ENCODE measurements at regions not wholly inside any gene's neighbourhood (a gene's known extent, or its start where the extent isn't known, plus 50 kb on each side); places are given as distances from the start of the nearest gene placed in this dataset.

DNA sequence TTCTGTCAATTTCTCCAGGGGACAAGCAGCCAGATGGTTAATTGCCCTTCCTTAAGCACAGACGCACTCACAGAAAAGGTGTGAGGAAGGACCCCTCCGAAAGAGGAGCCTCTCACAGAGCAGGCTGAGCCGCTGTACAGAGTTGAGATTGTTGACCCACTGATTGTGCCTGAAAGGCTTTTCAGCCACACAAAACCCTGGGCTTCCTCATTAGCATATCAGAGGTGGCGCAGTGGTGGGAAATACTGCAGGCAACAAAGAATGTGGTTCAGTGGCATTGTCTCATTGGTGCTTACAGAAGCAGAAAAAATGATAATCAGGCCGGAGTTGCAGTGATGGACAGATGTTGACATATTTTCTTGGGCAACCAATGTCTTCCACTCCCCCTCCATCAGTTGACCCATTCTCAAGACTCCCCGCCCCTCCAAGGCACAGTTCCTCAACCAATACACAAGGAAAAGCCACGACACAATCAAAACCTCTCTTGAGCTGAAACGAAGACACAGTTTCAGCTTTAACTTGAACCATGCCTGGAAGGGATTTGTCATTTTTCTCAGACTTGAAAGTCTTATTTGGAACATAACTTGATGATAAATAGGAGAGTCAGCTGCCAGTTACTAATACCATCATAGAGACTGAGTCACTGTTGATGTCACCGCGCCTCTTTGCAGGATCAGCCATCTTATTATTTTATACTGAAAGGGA, 53.1 kb downstream of the ATXN3L start:
- Histone ChIP-seq H3K4me3 (no peak overlapping the region), H3K27ac (no peak overlapping the region), H3K27me3 (no peaks in the 10 kb centered on the region), H3K4me1 (no peaks in the 10 kb centered on the region), H3K36me3 (no peaks in the 10 kb centered on the region), H3K9me3 (no peaks in the 10 kb centered on the region)
- no peak for DNase-seq (ENCODE audit: low spot score)
- TF ChIP-seq, protein P1, sequence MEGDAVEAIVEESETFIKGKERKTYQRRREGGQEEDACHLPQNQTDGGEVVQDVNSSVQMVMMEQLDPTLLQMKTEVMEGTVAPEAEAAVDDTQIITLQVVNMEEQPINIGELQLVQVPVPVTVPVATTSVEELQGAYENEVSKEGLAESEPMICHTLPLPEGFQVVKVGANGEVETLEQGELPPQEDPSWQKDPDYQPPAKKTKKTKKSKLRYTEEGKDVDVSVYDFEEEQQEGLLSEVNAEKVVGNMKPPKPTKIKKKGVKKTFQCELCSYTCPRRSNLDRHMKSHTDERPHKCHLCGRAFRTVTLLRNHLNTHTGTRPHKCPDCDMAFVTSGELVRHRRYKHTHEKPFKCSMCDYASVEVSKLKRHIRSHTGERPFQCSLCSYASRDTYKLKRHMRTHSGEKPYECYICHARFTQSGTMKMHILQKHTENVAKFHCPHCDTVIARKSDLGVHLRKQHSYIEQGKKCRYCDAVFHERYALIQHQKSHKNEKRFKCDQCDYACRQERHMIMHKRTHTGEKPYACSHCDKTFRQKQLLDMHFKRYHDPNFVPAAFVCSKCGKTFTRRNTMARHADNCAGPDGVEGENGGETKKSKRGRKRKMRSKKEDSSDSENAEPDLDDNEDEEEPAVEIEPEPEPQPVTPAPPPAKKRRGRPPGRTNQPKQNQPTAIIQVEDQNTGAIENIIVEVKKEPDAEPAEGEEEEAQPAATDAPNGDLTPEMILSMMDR (IDR thresholded peaks at IDR 0.05): no peak

DNA sequence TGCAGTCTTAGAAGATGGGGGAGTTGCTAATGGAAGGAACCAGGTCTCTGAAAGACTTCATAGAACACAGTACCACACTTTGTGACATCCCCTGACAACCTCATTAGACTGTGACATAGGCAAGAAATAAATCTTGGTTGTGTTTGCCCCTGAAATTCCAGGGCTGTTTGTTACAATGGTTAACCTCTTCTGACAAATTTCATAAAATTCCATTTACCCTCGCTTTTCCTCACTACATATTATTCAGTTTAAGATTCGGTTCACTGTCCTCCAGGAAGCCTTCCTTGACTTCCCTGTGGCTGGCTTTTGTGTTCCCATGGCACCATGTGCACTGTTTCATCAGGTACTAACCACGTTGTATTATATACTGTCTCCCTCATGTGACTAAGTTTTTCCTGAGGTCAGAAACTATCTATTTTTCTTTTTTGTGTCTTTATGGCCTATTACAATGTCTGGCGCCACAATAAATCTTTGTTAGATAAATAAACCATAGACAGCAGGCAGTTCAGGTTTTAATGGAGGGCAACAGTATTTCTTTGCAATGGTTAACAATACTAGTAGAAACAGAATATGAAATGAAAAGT, 54.2 kb downstream of the ATXN3L start:
- H3K27me3 ChIP-seq: no peaks in the 10 kb centered on the region
- DNase-seq (ENCODE audit: low spot score): no peak
- TF ChIP-seq, protein P1 (IDR thresholded peaks at IDR 0.05): no peak

DNA sequence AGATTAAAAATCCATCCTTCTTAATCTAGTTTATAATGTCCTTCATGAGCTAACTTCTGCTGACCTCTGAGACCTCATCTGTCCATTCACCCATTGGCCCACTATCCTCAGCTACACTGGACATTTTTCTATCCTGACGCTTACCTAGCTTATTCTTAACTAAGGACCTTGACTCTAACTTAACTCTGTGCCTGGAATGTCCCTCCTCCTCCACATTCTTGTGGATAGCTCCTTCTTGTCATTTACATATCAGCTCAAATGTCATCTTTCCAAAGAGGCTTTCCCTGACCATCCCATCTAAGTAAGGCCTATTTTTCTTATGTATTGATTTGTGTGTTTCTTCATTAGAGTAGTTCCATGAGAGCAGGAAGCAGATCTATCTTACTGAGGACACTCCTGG, 54.7 kb downstream of the ATXN3L start:
- no peak overlapping the region for H3K27ac ChIP-seq
- TF ChIP-seq, protein P1 (IDR thresholded peaks at IDR 0.05): no peak
- no peaks in the 10 kb centered on the region for H3K36me3 ChIP-seq
- H3K9me3 ChIP-seq: no peaks in the 10 kb centered on the region
- H3K4me1 ChIP-seq: no peaks in the 10 kb centered on the region
- no peaks in the 10 kb centered on the region for H3K27me3 ChIP-seq
- no peak for DNase-seq (ENCODE audit: low spot score)
- no peak overlapping the region for H3K4me3 ChIP-seq

More for the DNA sequence above, 54.2 kb downstream of the ATXN3L start:
- Histone ChIP-seq H3K4me1 (no peaks in the 10 kb centered on the region), H3K4me3 (no peak overlapping the region), H3K36me3 (no peaks in the 10 kb centered on the region), H3K9me3 (no peaks in the 10 kb centered on the region), H3K27ac (no peak overlapping the region)

DNA sequence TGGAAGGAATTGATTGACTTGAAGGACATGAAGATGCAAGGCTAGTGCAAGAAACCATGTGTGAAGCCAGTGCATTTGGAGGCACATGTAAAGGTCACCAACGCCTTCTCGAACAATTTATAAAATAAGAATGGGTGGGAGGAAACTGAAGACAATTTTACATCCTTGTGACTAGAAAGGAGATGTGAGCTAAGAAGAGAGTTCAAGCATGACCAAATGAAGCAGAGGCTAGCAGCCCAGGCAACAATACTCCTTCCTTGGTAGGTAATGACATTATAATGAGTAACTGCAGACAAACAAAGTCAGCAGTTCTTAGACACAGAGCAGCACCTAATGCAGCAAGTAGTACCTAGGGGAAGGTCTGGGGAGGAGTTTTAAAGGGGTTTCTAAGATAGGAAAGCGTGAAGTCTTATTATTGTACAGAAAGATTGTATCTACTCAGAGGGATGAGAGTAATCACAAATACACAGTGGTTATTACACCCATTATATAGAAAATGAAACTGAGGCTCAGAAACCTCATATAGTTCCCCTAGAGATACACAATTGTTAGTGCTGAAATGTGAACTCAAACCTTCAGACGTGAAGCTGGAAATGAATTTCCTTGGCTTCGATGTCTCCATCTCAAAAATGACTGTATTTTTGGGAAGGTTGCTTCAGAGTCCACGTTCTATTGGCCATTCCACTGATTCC, 56.1 kb downstream of the ATXN3L start:
- H3K27me3 ChIP-seq: no peaks in the 10 kb centered on the region
- H3K9me3 ChIP-seq: no peaks in the 10 kb centered on the region
- H3K4me1 ChIP-seq: no peaks in the 10 kb centered on the region
- H3K36me3 ChIP-seq: no peaks in the 10 kb centered on the region
- H3K4me3 ChIP-seq: no peak overlapping the region
- TF ChIP-seq, protein P1 (IDR thresholded peaks at IDR 0.05): no peak
- DNase-seq (ENCODE audit: low spot score): no peak
- no peak overlapping the region for H3K27ac ChIP-seq

DNA sequence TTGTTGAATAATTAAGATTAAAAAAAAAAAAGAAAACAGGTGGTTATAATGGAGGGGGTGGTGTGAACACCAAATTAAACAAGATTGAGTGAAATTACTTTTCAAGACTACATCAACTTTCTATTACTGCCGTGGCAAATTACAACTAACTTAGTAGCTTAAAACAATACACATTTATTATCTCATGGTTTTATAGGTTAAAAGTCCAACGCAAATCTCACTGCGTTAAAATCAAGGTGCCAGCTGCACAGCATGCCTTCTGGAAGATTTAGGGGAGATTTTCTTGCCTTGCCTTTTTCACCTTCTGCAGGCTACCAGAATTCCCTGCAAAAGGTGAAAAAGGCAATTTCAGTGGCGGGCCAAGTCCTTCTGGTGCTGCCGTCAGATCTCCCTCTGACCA, 58.5 kb downstream of the ATXN3L start:
- TF ChIP-seq, protein P1 (IDR thresholded peaks at IDR 0.05): no peak
- no peak for DNase-seq (ENCODE audit: low spot score)

More for the DNA sequence above, 58.5 kb downstream of the ATXN3L start:
- H3K27me3 ChIP-seq: no peaks in the 10 kb centered on the region
- H3K4me1 ChIP-seq: no peaks in the 10 kb centered on the region
- H3K9me3 ChIP-seq: no peaks in the 10 kb centered on the region
- no peak overlapping the region for H3K27ac ChIP-seq
- H3K4me3 ChIP-seq: no peak overlapping the region
- H3K36me3 ChIP-seq: no peaks in the 10 kb centered on the region
